GM12892 (cell line): ENCODE measurements at regions not wholly inside any gene's neighbourhood (a gene's known extent, or its start where the extent isn't known, plus 50 kb on each side); places are given as distances from the start of the nearest gene placed in this dataset.

Experiments
- DNase-seq: peaks from one replicate; pipeline ENCODE4 v3.0.0; 2011; ENCODE audit not compliant: insufficient read length
- FAIRE-seq: peaks from 2 replicates; lab custom pipeline; 2011; peaks lifted over from hg19 to GRCh38; lab: Jason Lieb, UNC
- POLR2A ChIP-seq: IDR thresholded peaks from 2 replicates; pipeline ENCODE4 v1.6.1; 2011; ENCODE audit warnings: low read depth, low read length, control low read depth
- POLR2AphosphoS5 ChIP-seq: IDR thresholded peaks from 2 replicates; pipeline ENCODE4 v1.6.1; 2011; ENCODE audit warnings: low read depth, low read length, control low read depth
- TAF1 ChIP-seq: IDR thresholded peaks from 2 replicates; pipeline ENCODE4 v1.6.1; 2011; ENCODE audit warnings: low read depth, mild to moderate bottlenecking, control low read depth, low read length, borderline replicate concordance

DNA sequence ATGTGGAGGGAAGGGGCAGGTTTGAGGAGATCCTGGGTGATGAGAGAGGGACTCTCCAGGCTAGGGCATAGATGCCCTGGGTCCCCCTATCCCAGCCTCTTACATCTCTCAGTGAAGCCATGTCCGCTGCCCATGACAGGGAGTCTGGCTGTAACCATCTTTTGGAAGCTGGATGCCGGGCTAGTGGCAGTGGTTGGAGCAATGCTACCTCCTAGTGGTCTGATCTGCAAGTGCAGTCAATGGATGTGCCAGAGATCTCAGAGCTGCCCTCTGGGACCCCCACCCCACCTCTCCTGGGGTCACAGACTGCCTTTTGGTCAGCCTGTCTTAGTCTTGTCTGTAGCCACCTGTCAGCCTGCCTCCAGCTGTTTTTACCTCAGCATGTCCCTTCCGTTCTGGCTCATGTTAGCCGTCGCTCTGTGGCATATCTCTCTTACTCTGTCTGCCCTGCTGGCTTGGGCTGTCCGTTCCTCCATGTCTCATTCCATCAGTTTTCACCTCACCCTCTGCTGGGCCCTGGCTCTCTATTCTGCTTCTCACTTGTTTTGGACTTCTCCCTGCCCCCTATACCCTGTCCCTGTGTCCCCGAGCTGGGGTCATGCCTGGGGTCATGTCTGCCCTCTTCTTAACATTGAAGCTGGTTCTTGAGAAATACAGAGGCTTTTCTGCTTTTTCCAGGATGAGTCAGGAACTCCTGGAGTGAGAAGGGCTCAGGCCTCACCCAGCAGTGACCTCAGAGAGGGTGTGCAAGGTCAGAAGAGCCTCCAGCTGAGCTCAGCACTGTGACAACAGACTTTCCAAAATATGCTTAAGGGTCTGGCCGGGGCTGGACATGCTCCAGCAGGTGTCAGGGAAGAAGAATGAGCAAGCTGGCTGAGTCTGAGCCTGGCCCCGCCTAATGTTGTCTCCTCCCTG, 52.0 kb upstream of the THY1 start:
- TF ChIP-seq POLR2AphosphoS5 (no peak), TAF1 (no peak), POLR2A (no peak)
- no peak for DNase-seq

DNA sequence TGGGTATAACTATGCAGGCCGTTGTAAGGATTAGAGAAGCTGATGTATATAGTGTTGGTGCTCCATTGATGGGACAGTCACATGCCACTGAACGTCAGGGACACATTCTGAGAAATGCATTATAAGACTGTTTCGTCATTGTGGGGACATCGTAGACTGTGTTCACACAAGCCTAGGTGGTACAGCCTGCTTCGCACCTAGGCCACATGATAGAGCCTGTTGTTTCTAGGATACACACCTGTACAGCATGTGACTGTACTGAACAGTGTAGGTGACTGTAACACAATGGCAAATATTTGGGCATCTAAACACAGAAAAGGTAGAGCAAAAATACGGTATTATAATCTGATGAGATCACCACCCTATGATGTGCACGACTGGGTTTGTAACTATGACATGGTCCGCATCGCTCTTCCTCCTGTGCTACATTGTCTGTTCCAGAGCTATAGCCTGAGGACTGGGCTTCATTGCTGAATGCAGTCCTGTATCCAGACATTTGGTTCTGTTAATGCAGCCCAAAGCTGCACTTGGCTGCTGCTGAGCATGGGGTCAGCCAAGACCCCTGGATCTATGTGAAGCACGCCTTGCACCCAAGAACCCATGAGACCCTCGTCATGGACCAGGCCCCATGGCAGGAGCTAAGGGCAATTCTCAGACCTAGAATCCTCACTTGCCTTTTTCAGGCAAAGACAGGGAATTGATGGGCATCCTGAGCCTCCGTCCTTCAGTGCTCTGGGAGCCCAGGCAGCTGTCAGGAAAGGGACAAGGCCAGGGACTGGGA, 51.1 kb upstream of the THY1 start:
- peak; percentile 17 for FAIRE-seq
- DNase-seq: no peak
- TF ChIP-seq POLR2A (no peak), POLR2AphosphoS5 (no peak), TAF1 (no peak)

More for the DNA sequence above, 52.0 kb upstream of the THY1 start:
- peak; percentile 94 for FAIRE-seq

DNA sequence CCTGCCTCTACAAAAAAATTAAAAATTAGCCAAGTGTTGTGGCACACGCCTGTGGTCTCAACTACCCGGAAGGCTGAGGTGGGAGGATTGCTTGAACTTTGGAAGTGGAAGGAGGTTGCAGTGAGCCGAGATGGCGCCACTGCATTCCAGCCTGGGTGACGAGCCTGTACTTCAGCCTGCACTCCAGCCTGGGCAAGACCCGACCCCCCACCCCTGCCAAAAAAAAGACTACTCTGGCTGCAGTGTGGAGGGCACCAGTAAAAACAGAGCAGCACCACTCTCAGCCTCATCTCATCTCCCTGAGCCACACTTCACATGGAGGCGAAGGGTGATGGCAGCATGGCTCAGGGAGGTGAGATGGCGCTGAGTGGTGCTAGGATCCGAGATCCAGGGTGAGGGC, 50.3 kb upstream of the THY1 start:
- DNase-seq (no peak), FAIRE-seq (no peak)
- TF ChIP-seq POLR2A (no peak), POLR2AphosphoS5 (no peak), TAF1 (no peak)

DNA sequence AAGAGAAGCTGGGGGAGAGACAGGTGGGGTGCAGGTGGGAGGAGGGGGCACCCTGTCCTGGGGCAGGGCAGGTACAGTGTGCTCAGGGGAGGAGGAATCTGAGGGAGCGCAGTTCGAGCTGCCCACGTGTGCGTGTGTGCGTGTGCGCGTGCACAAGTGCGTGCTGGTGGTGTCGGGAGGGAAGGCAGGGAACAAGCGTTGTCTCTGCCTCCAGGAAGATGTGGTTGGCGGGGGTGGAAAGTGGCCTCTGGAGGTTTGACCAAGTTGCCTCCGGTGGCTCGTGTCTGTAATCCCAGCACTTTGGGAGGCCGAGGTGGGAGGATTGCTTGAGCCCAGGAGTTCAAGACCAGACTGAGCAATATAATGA, 49.9 kb upstream of the THY1 start:
- DNase-seq: no peak
- TF ChIP-seq POLR2AphosphoS5: no peak
- TF ChIP-seq TAF1: no peak
- TF ChIP-seq POLR2A: no peak
- FAIRE-seq: no peak
